Upper lobe of left lung (tissue), 4 donors: ENCODE measurements at regions not wholly inside any gene's neighbourhood (a gene's known extent, or its start where the extent isn't known, plus 50 kb on each side); places are given as distances from the start of the nearest gene placed in this dataset.

Experiments
- POLR2A ChIP-seq, 4 donors: fragments of 450-650 bp; IDR thresholded peaks; one replicate each; pipeline ENCODE4 v1.5.1; 2016 to 2017; ENCODE audit warnings: antibody characterized with exemption in 4 of 4, mild to moderate bottlenecking in 2 of 4
- TF ChIP-seq, protein P1 (sequence below), 6 experiments: fragments of 450-650 bp in 4 of 6; fragments of 200-600 bp in 2 of 6; sonication (generic) in 2 of 6; IDR thresholded peaks; one replicate each; pipeline ENCODE4 v1.5.1; 2016 to 2019; ENCODE audit warnings: antibody characterized with exemption in 6 of 6

- TF ChIP-seq, protein P1, sequence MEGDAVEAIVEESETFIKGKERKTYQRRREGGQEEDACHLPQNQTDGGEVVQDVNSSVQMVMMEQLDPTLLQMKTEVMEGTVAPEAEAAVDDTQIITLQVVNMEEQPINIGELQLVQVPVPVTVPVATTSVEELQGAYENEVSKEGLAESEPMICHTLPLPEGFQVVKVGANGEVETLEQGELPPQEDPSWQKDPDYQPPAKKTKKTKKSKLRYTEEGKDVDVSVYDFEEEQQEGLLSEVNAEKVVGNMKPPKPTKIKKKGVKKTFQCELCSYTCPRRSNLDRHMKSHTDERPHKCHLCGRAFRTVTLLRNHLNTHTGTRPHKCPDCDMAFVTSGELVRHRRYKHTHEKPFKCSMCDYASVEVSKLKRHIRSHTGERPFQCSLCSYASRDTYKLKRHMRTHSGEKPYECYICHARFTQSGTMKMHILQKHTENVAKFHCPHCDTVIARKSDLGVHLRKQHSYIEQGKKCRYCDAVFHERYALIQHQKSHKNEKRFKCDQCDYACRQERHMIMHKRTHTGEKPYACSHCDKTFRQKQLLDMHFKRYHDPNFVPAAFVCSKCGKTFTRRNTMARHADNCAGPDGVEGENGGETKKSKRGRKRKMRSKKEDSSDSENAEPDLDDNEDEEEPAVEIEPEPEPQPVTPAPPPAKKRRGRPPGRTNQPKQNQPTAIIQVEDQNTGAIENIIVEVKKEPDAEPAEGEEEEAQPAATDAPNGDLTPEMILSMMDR (IDR thresholded peaks at IDR 0.05): no peak
- no peak for TF ChIP-seq POLR2A (IDR thresholded peaks at IDR 0.05)
Observed at GRCh38 chr6:109891924-109892323, 86.2 kb upstream of the GPR6 start.
